SK-N-MC (cell line): ENCODE measurements at regions not wholly inside any gene's neighbourhood (a gene's known extent, or its start where the extent isn't known, plus 50 kb on each side); places are given as distances from the start of the nearest gene placed in this dataset.

ENCODE experiments used
- DNase-seq: peaks from one replicate; pipeline ENCODE4 v3.0.0-alpha.2; 2011; ENCODE audit warnings: low read depth, low spot score
- H3K27ac ChIP-seq: fragments of 200-600 bp; sonication (generic); 2 replicates; pipeline ENCODE4 v1.5.1; 2016; ENCODE audit warnings: mixed run types
- H3K36me3 ChIP-seq: fragments of 200-600 bp; sonication (generic); 2 replicates; pipeline ENCODE4 v1.6.1; 2017; ENCODE audit warnings: antibody characterized with exemption, low read length, mixed read lengths; ENCODE audit not compliant: insufficient read depth
- H3K4me3 ChIP-seq: fragments of 200-600 bp; sonication (generic); 2 replicates; pipeline ENCODE4 v1.5.1; 2016
- H3K9ac ChIP-seq: fragments of 200-600 bp; sonication (generic); 2 replicates; pipeline ENCODE4 v1.8.0; 2017; ENCODE audit warnings: mixed run types, mixed read lengths; ENCODE audit not compliant: insufficient read length
- H3K9me3 ChIP-seq: fragments of 200-600 bp; sonication (generic); 2 replicates; pipeline ENCODE4 v1.6.1; 2017; ENCODE audit warnings: low read depth, mild to moderate bottlenecking, antibody characterized with exemption, low read length, moderate library complexity, mixed read lengths
- EZH2 ChIP-seq: fragments of 200-600 bp; sonication (generic); IDR thresholded peaks from one replicate; pipeline ENCODE4 v1.6.1; 2017; ENCODE audit warnings: antibody characterized with exemption
- FOXP2 ChIP-seq: optimal IDR thresholded peaks from 2 replicates; pipeline ENCODE3; 2011; ENCODE audit warnings: mild to moderate bottlenecking, moderate library complexity; ENCODE audit not compliant: insufficient read depth; ENCODE audit errors: extremely low read length, control extremely low read depth
- POLR2AphosphoS5 ChIP-seq: IDR thresholded peaks from 2 replicates; pipeline ENCODE4 v1.6.1; 2012; ENCODE audit warnings: mild to moderate bottlenecking, low read depth, low read length, borderline replicate concordance

DNA sequence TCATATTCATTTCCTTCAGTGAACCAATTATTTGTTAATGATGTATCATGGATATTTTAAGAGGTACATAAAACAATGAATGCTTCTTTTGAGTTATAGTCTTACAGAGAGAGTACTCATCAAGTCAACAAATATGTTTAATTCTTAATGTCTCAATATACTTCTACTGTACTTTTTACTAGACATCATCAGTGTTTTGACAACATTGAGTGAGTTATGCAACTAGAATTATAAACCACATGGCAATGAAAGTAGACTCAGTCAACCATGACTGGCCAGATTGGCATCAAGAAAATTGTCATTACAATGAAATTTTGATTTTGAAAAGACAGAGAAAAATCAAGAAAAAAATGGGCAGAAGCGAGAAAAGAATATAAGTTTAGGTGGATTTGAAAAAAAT lies 1248.1 kb upstream of the CDH18 start:
- Histone ChIP-seq H3K36me3 (no peaks in the 10 kb centered on the region), H3K9ac (no peak overlapping the region), H3K9me3 (no peaks in the 10 kb centered on the region), H3K4me3 (no peak overlapping the region), H3K27ac (no peak overlapping the region)
- DNase-seq = no peak
- TF ChIP-seq FOXP2 = no peak
- TF ChIP-seq EZH2 = no peak
- TF ChIP-seq POLR2AphosphoS5 = no peak

DNA sequence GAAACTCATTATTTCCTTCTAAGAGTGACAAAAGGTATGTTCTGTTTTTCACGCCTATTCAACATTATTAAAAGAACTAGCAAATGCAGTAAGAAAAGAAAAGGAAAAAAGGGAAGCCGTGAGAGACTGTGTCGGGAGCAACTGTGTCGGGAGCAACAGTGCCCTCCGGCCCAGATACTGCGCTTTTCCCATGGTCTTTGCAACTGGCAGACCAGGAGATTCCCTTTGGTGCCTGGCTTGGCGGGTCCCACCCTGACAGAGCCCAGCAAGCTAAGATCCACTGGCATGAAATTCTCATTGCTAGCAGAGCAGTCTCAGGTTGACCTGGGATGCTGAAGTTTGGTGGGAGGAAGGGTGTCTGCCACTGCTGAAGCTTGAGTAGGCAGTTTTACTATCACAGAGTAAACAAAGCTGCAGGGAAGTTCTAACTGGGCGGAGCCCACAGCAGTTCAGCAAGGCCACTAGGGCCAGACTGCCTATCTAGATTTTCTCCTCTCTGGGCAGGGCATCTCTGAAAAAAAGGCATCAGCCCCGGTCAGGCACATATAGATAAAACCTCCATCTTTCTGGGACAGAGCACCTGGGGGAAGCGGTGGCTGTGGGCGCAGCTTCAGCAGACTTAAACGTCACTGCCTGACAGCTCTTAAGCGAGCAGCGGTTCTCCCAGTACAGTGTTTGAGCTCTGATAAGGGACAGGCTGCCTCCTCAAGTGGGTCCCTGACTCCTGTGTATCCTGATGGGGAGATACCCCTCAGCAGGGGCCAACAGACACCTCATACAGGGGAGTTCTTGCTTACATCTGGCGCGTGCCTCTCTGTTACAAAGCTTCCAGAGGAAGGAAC lies 1237.4 kb upstream of the CDH18 start:
- H3K4me3 ChIP-seq = no peak overlapping the region
- no peak for DNase-seq
- no peak overlapping the region for H3K27ac ChIP-seq
- no peaks in the 10 kb centered on the region for H3K36me3 ChIP-seq
- no peak overlapping the region for H3K9ac ChIP-seq
- no peaks in the 10 kb centered on the region for H3K9me3 ChIP-seq
- TF ChIP-seq EZH2 = no peak
- no peak for TF ChIP-seq POLR2AphosphoS5
- no peak for TF ChIP-seq FOXP2

DNA sequence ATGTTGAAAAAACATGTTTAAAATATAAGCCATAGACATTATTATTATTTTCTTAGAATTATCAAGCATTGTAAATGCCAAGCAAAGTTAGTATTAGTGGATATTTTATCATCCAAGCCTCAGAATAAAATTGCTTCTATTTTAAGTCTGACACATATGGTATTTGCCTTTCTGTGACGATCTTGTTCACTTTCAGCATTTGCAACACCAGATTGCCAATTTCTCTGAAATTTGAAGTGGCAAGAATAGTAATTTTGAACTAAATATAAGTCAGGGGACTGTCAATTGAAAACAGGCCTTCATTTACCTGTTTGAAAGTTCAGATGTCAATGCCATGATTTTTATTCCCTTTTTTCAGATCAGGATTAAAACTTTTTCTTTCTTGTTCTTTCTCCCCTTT lies 1233.6 kb upstream of the CDH18 start:
- Histone ChIP-seq H3K9ac (no peak overlapping the region), H3K4me3 (no peak overlapping the region), H3K9me3 (no peaks in the 10 kb centered on the region), H3K36me3 (no peaks in the 10 kb centered on the region), H3K27ac (no peak overlapping the region)
- DNase-seq = no peak
- TF ChIP-seq EZH2 = no peak

DNA sequence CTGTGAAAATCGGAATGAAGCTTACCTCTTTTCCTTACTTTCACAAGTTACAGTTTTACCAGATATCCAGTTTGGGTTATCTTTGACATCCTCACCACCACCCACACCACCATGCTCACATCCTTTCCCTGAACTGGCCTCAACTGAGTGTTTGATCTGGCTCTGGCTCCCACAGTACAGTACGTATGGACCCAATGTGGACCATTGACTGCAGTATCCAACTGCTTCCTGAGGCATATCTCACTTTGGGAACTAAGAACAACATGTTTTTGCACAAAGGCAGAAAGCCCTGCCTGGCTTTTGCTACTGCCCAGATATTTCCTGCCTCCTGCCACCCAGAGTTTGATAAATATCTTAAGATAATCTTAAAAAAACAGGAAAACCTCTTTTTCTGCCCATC lies 1232.0 kb upstream of the CDH18 start:
- no peak overlapping the region for H3K27ac ChIP-seq
- TF ChIP-seq POLR2AphosphoS5 (no peak), EZH2 (no peak), FOXP2 (no peak)
- H3K9me3 ChIP-seq = no peaks in the 10 kb centered on the region
- DNase-seq = no peak
- no peak overlapping the region for H3K9ac ChIP-seq
- no peaks in the 10 kb centered on the region for H3K36me3 ChIP-seq
- H3K4me3 ChIP-seq = no peak overlapping the region

DNA sequence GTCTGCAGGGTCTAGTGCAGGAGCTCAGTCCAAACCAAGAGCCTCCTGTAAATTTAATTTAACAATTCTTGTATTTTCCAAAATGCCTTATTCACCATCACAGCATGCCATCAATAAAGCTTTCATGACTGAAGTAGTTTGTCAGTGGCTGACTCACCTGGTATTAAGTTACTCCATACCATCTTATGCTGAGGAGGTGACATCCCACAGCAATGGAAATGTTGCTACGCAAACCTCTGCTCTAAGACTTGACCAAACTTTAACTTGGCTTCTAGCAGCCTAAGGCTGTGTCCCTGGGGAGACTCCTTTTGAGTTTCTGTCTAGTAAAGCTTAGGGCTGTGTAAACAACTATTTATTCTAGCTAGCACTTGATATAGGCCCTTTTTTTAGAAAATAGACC lies 1231.3 kb upstream of the CDH18 start:
- H3K27ac ChIP-seq = no peak overlapping the region
- no peaks in the 10 kb centered on the region for H3K9me3 ChIP-seq
- H3K4me3 ChIP-seq = no peak overlapping the region
- no peaks in the 10 kb centered on the region for H3K36me3 ChIP-seq
- no peak for DNase-seq
- no peak overlapping the region for H3K9ac ChIP-seq
- TF ChIP-seq FOXP2 (no peak), POLR2AphosphoS5 (no peak)

DNA sequence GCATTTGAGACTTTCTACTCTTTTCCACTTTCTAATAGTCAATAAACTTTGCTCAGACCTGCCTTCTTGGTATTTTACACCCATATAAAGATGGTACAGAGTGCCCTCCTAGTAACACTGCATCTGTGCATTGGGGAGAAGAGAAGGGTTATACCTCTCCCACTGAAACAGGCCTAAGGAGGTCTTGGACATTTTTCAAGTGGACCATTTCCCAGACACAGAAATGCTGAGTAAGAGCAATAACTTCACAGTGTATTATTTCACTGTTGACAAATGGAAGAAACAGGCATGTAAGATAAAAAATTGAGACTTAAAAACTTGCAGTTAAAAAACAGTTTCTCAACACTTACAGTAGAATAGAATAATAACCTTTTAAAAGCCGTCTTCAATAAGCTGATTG lies 1224.0 kb upstream of the CDH18 start:
- no peak overlapping the region for H3K9ac ChIP-seq
- no peak overlapping the region for H3K27ac ChIP-seq
- DNase-seq = no peak
- H3K9me3 ChIP-seq = no peaks in the 10 kb centered on the region
- no peak for TF ChIP-seq EZH2
- no peak for TF ChIP-seq POLR2AphosphoS5
- no peak for TF ChIP-seq FOXP2
- H3K36me3 ChIP-seq = no peaks in the 10 kb centered on the region
- H3K4me3 ChIP-seq = no peak overlapping the region

DNA sequence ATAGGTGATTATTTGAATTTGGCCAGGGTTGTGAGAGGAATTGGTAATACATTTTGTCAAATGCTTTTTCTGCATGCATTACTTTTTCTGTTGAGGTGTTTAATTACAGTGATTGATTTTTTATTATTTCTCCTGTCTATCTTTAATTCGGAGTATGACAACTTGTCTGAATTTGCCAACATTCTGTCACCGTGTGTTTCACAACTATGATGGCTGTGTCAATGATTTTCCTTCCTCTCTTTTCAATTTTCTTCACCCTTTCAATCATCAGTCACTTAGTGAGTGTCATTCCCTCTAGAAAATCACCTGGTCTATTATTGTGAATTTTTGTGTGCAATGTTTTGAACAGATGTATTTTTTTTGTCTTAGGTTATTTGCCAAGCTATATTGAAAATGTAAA lies 1221.4 kb upstream of the CDH18 start:
- H3K4me3 ChIP-seq = no peak overlapping the region
- no peaks in the 10 kb centered on the region for H3K36me3 ChIP-seq
- no peaks in the 10 kb centered on the region for H3K9me3 ChIP-seq
- TF ChIP-seq FOXP2 (no peak), POLR2AphosphoS5 (no peak), EZH2 (no peak)
- H3K9ac ChIP-seq = no peak overlapping the region
- DNase-seq = no peak
- H3K27ac ChIP-seq = no peak overlapping the region

DNA sequence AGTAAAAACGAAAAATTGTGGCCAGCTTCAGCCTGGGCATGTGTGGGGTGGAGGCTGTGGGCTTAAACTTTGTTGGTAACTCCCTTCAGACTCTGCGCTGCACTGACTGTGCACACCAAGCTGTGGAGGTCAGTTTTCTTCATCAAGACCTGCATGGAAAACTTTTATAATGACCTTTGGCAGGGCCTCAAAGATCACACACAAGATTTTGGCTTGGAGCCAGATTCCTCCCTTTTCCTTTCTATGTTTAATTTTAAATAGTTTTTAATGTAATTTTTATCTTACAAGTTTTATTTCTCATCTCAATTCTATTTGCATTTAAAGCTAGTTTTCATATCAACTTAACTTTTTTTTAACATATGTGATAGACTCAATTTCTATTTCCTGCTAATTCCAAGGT lies 1211.1 kb upstream of the CDH18 start:
- no peak overlapping the region for H3K27ac ChIP-seq
- DNase-seq = no peak
- no peaks in the 10 kb centered on the region for H3K9me3 ChIP-seq

DNA sequence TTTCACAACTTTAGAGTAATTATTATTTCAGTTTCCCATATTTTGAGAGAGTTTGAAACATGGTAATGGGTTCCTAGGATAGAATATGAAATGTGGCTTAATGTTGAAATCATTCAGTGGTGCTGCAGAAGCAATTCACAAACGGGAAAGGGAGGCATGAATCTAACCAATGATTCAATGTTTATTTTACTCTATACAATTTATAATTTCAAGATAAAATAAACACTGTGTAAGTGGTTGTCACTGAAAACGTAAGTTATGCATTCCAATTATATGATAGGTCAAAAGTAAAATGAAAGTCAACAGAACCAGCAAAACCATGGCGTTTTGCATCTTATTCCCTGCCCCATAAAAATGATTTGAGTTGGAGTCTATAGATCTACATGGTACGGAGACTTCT lies 1207.1 kb upstream of the CDH18 start:
- no peak overlapping the region for H3K4me3 ChIP-seq

More for the DNA sequence above, 1211.1 kb upstream of the CDH18 start:
- no peak overlapping the region for H3K9ac ChIP-seq
- H3K4me3 ChIP-seq = no peak overlapping the region
- TF ChIP-seq POLR2AphosphoS5 (no peak), EZH2 (no peak), FOXP2 (no peak)
- H3K36me3 ChIP-seq = no peaks in the 10 kb centered on the region

More for the DNA sequence above, 1207.1 kb upstream of the CDH18 start:
- no peak overlapping the region for H3K27ac ChIP-seq
- H3K9ac ChIP-seq = no peak overlapping the region
- no peaks in the 10 kb centered on the region for H3K36me3 ChIP-seq
- TF ChIP-seq EZH2 = no peak
- no peak for TF ChIP-seq POLR2AphosphoS5
- TF ChIP-seq FOXP2 = no peak
- H3K9me3 ChIP-seq = no peaks in the 10 kb centered on the region
- no peak for DNase-seq
